ENCODE measurements at regions not wholly inside any gene's neighbourhood (a gene's known extent, or its start where the extent isn't known, plus 50 kb on each side); places are given as distances from the start of the nearest gene placed in this dataset.

GRCh38 chr5:85868070-85868469 is 749.7 kb upstream of the COX7C start (continued):
- no peak for TF ChIP-seq CREB1 (IDR thresholded peaks at IDR 0.05; ENCODE audit: low read depth)
- TF ChIP-seq ZNF592 (IDR thresholded peaks at IDR 0.05): no peak
- TF ChIP-seq ZZZ3 (IDR thresholded peaks at IDR 0.05; ENCODE audit: control insufficient read depth, insufficient read length, low read depth): no peak
- TF ChIP-seq RUNX3 (IDR thresholded peaks at IDR 0.05; ENCODE audit: low read length): no peak
- TF ChIP-seq ELK1 (IDR thresholded peaks at IDR 0.05; ENCODE audit: low read depth, low read length): no peak
- no peak for TF ChIP-seq CTCF (IDR thresholded peaks at IDR 0.05 in 2 of 3, conservative IDR thresholded peaks at IDR 0.05 in 1 of 3; ENCODE audit: control insufficient read depth in 2 of 3, extremely low read depth in 1 of 3, insufficient read depth in 1 of 3, low read depth in 3 of 3, low read length in 3 of 3)
- TF ChIP-seq, protein P1, sequence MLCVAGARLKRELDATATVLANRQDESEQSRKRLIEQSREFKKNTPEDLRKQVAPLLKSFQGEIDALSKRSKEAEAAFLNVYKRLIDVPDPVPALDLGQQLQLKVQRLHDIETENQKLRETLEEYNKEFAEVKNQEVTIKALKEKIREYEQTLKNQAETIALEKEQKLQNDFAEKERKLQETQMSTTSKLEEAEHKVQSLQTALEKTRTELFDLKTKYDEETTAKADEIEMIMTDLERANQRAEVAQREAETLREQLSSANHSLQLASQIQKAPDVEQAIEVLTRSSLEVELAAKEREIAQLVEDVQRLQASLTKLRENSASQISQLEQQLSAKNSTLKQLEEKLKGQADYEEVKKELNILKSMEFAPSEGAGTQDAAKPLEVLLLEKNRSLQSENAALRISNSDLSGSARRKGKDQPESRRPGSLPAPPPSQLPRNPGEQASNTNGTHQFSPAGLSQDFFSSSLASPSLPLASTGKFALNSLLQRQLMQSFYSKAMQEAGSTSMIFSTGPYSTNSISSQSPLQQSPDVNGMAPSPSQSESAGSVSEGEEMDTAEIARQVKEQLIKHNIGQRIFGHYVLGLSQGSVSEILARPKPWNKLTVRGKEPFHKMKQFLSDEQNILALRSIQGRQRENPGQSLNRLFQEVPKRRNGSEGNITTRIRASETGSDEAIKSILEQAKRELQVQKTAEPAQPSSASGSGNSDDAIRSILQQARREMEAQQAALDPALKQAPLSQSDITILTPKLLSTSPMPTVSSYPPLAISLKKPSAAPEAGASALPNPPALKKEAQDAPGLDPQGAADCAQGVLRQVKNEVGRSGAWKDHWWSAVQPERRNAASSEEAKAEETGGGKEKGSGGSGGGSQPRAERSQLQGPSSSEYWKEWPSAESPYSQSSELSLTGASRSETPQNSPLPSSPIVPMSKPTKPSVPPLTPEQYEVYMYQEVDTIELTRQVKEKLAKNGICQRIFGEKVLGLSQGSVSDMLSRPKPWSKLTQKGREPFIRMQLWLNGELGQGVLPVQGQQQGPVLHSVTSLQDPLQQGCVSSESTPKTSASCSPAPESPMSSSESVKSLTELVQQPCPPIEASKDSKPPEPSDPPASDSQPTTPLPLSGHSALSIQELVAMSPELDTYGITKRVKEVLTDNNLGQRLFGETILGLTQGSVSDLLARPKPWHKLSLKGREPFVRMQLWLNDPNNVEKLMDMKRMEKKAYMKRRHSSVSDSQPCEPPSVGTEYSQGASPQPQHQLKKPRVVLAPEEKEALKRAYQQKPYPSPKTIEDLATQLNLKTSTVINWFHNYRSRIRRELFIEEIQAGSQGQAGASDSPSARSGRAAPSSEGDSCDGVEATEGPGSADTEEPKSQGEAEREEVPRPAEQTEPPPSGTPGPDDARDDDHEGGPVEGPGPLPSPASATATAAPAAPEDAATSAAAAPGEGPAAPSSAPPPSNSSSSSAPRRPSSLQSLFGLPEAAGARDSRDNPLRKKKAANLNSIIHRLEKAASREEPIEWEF (IDR thresholded peaks at IDR 0.05; ENCODE audit: insufficient replicate concordance, low read depth, low read length): no peak
- TF ChIP-seq ZNF217 (IDR thresholded peaks at IDR 0.05): no peak
- no peak for TF ChIP-seq PBX3 (IDR thresholded peaks at IDR 0.05; ENCODE audit: insufficient replicate concordance, low read depth, low read length)
- no peak for TF ChIP-seq TCF7 (IDR thresholded peaks at IDR 0.05; ENCODE audit: borderline replicate concordance)
